ENCODE measurements at regions not wholly inside any gene's neighbourhood (a gene's known extent, or its start where the extent isn't known, plus 50 kb on each side); places are given as distances from the start of the nearest gene placed in this dataset.

DNA sequence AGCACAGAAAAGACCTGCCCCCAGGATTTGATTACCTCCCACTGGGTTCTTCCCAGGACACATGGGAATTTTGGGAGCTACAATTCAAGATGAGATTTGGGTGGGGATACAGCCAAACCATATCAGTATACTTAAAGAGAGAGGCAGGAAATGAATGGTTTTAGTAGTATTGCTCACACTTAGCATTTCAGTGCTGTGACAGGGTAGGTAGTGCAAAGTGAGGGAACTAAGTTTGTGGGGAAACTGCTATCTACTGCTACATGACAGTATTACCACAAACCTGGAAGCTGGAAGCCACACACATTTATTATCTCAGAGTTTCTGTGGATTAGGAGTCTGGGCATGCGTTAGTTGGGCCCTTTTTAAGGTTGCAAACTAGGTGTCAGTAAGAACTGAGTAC lies 450.7 kb downstream of the LPIN1 start:
- TF ChIP-seq, protein P1, sequence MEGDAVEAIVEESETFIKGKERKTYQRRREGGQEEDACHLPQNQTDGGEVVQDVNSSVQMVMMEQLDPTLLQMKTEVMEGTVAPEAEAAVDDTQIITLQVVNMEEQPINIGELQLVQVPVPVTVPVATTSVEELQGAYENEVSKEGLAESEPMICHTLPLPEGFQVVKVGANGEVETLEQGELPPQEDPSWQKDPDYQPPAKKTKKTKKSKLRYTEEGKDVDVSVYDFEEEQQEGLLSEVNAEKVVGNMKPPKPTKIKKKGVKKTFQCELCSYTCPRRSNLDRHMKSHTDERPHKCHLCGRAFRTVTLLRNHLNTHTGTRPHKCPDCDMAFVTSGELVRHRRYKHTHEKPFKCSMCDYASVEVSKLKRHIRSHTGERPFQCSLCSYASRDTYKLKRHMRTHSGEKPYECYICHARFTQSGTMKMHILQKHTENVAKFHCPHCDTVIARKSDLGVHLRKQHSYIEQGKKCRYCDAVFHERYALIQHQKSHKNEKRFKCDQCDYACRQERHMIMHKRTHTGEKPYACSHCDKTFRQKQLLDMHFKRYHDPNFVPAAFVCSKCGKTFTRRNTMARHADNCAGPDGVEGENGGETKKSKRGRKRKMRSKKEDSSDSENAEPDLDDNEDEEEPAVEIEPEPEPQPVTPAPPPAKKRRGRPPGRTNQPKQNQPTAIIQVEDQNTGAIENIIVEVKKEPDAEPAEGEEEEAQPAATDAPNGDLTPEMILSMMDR (conservative IDR thresholded peaks at IDR 0.05) = no peak
- TF ChIP-seq EZH2 (IDR thresholded peaks at IDR 0.05; ENCODE audit: low read depth) = no peak
